IPS-11a (cell line): ENCODE measurements at regions not wholly inside any gene's neighbourhood (a gene's known extent, or its start where the extent isn't known, plus 50 kb on each side); places are given as distances from the start of the nearest gene placed in this dataset.

Experiments
- H3K4me3 ChIP-seq: one replicate; pipeline ENCODE4 v1.5.1; 2013; ENCODE audit warnings: low read depth, low read length, control low read depth

DNA sequence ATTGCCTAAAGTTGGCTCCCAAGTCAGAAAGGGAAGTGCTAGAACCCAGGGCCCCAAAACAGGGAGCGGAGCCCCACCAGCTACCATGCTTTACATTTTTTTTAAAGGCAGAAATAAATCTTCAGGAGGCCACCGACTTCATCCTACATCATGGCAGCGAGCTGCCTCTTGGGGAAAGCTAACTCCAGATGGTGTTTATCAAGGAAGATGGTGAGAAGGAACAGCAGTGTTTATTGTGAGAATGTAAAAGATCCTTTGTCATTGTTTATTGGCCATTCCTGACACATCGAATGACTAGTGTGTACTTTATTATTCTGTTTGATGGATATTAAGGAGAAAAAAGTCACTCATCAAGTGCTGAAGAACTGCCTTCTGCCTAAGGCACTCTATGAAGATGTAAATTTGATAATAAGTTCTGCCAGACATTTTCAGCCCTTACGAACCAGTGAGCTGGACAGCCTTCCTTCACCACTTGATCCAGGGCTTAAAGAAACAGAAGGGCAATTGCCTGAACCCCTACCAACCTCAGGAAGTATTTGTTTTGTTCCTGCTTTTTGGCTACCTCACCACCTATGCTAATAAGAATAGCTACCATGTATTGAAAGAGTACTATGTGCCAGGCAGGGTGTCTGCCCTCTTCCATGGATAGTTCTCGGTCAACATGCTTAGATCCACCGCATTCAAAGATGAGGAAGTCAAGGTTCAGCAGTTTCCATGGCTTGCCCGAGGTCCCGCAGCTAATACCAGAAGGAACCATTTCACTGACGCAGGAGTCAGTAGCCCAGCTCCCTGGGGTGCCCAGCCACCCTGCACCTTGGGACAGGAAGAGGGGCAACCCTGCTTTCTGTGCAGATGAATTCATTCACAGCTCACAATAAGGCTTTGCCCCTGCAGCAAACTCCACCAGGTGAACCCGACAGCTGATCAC, 194.7 kb upstream of the RREB1 start:
- no peak overlapping the region for H3K4me3 ChIP-seq

DNA sequence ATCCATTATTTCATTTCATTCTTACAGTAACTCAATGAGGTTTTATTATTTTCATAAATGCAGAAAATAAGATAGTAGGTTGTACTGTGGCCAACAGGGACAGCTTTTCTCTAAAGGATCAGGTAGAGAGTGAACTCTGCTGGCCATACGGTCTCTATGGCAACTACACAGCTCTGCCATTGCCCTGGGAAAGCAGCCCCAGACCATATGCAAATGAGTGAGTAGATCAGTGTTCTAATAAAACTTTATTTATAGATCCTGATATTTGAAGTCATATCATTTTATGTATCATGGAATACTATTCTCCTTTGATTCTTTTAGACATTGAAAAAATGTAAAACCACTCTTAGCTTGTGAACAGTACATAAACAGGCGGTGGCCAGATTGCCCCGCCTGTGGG, 192.5 kb upstream of the RREB1 start:
- no peak overlapping the region for H3K4me3 ChIP-seq

DNA sequence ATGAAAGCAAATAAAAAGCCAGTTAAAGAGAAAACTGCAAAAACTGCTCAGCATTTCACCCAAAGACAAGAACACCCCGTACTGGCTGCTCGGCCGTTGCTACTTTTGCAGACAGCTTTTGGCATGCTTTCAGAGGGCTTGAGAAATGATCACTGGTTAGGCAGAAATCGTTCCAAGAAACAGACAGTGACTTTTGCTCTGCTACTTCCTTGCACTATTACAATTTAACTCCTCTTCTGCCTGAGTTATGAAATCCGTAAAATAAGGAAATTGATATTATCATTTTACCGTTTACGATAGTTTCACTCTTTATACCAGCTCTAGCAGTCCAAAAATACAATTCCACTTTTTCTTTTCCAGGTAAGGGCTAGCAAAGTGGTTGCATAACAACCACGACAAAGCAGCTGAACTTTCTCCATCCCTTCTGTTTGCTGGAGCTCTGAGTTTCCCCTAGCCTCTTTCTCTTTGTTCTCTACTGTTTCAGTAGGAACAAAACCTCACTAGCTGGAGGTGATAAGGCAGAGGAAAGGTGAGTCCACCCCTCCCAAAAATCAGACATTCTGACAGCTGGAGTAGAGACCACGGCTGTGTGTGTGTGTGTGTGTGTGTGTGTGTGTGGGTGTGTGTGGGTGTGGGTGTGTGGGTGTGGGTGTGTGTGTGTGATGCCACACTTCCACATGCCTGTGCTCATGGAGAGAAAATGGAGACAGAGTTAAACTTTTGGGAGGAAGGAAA, 191.8 kb upstream of the RREB1 start:
- H3K4me3 ChIP-seq = no peak overlapping the region

DNA sequence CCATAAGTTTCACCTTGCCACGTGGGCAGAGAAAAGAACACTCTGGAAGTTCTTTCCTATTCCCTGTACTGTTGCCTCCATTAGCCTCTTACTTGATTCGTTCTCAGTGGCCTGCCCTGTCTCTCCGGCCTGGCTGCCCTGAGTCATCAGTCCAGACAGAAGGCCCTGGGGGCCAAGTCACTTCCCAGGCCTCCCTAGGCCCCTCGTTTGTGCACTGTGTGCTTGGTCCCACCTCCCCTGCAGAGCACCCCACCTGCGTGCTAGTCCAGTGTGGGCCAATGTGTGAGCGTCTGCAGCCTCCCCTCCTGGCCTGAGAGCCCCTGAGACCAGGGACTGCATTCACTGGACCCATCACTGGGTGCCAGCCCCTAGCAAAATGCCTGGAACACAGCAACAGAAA, 191.2 kb upstream of the RREB1 start:
- H3K4me3 ChIP-seq = no peak overlapping the region

DNA sequence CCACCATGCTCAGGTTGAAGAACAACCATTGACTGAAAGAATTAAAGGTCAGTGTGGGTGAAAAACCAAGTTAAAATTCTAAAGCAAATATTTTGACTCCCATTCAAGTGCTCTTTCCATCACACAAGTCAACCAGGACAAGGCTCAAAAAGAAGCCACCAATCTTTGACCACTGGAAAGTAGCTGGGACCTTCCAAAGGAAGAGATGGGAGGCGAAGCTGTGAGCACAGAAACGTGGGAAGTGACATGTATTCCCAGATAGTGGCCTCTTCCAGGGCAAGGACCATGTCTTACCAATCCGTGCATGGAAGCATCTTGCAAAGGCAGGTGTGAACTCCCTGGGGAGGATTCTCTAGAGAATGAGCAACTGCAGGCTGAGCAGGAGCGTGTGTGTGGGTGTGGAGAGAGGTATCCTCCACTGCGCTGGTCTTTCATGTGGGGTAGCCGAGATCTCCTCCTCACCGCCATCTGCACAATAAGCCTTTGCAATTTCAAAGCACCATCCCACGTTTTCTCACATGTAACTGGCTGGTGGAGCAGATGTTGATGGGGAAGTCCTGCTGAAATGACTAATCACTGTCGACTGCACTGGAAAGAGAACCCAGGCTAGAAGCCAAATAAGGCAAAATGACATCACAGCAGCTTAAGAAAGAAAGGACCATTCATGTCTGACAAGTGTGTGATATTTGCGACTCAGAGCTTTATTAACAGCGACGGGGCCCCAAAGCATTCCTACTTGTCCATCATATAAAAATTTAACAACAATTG, 189.4 kb upstream of the RREB1 start:
- no peak overlapping the region for H3K4me3 ChIP-seq

DNA sequence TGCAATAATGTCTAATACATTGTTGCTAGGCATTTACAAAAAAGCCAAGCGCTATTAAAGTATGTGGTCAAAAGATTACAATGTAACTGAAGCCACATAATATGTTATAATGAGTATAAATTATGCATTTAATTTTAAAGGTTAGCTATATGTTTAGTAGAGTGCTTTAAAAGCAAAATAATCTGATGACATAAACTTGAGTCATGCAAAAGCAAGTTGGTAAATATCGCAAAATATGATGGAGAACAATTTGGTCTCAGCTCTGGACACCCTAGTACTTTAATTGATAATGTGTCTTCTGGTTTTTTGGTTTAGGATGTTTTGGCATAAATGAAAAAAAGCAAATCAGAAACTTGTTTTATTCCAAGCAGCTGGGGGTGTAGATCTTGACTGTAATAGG, 188.6 kb upstream of the RREB1 start:
- H3K4me3 ChIP-seq = no peak overlapping the region

DNA sequence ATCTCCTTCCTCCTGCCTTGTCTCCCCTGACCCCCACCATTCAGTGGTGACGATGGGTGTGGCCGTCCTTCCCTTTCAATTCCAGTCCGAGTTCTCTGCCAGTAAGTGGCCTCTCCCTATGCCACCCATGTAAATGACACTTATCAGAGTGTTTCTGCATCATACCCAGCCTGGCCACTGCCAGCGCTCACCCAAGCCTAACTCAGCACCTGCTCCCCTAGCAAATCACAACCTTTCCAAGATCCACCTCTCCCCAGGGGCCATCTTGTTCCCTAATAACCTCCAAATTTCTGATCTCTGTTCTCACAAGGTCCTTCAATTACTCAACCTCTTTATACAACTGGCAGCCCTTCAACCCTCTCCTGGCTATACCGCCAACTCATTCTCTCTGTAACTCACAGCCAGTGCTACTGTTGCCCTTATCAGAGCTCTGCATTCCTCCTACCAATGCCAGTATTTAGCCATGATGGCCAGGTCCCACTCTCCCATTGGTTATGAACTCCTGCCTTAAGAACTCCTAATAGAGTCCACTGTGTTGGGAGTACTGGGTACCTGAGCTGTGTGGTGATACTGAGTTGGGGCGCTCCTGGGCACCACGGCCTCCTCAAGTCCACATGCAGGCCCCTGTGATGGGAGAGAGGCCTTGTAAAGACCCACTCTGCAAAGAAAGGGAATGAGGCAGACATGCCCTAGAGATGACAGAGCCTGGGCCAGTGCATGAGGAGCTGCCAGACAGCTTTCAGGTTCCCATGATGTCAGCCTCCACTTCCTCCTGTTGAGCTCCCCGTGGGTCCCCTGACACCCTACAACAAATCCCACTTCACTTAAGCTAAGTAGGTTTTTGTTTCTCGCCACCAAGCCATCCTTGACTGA, 187.4 kb upstream of the RREB1 start:
- H3K4me3 ChIP-seq = no peak overlapping the region

DNA sequence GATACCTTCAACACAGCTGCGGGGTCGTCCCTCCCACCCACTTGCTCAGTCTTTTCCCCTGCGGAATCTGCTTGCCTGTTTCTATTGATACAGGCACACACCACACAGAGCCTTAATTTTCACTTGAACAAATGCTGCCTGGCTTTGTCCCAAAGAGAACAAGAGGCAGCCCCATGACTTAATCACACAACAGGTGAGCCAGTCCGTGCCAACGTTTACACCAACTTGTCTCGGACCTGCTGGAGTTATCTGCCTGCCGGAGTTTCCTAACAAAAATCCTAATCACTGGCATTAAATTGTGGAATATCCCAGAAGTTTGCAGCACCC, 186.8 kb upstream of the RREB1 start:
- H3K4me3 ChIP-seq = no peak overlapping the region

DNA sequence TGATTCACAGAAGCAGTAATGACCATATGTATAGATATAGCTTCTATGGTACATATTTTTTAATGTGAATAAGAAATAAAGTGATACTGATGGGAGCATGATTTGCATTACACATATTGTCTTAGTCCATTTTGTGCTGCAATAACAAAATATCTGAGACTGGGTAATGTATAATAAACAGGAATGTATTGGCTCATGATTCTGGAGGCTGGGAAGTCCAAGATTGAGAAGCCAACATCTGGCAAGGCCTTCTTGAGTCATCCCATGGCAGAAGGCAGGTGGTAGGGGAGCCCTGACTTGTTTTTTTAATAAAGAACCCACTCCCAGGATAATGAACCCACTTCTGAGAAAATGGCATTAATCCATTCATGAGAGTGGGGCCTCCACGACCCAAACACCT, 185.6 kb upstream of the RREB1 start:
- no peak overlapping the region for H3K4me3 ChIP-seq

DNA sequence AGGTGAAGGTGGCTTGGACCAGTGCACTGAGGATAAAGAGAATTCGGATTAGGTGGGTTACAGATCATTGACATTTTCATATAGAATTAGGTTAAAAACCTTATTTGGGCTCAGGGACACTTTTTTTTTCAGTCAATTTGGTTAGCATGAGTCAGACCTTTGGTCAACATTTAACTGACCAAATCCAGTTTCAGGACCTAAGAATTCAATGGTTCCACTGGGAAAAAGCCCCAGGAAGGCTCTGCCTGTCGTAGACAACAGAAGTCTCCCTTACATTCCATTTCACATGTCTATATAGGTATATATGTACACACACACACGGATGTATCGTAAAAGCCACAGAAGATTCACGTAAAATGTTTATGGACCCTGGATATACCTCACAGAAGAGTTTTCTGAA, 184.2 kb upstream of the RREB1 start:
- no peak overlapping the region for H3K4me3 ChIP-seq

DNA sequence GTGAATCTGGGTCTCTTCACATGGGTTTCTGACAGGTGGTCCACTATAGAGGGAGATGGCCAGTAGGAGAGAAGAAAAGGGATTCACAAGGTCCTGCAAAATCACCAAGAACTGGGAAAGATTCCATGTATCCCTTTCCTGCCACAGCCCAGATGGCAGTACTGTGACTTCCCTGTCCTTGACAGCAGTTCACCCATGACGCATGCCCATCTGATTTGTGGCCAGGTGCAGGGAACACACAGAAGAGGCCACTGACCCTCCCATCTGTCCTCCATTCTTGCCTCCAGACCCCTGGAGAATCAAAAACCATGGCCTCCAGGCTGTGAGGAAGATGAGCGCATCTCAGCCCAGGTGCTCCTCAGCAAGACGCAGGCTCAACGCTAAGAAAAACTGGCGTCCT, 183.1 kb upstream of the RREB1 start:
- no peak overlapping the region for H3K4me3 ChIP-seq

DNA sequence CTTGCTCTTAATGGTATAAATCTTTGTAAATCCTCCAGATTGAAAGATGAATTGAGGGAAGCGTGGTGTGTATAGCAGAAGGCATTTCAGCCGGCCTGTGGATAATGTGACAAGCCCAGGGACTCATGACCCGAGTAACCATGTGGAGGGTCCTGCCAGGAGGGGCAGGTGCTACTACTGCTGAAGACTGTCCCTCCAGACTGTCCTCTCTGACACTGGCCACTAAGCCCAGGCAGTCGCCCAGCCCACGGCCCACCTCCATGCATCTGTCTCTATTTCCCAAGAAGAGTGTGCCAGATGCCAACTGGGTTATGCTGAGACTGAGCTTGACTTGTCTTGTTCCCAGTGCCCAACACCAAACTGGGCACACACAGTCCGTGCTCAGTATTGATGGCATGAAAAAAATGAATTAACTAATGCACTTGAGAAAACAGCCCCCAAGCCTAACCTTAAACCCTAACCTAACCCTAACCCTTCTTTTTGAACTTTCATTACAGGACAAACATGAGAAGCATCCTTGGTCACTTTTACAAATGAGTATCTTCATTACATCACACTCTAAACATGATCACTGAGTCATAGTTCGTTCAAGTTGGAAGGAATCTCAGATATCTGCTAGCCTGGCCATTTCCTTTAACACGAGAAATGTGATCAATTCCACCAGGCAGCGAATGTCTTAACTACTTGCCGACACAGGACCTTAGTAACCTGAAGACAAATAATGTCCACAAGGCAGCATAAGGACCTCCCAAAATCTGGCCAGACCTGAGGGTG, 182.2 kb upstream of the RREB1 start:
- no peak overlapping the region for H3K4me3 ChIP-seq

DNA sequence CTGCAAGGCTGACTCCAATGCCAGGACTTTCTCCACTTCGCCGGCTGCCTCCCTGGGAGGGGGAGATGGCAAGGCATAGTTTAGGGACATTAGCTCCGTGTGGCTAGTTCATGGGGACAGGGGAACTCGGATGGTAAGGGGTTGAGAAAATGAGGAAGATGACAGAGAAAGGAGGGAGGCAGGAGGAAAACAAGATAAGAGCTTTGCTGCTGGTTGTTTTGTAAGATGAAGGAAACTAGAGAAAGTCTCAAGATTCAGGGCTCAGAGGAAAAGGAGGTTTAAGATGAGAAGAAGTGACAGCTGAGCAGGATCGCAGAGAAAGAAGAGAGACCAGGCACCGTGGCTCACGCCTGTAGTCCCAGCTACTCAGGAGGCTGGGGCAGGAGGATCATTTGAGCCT, 180.9 kb upstream of the RREB1 start:
- H3K4me3 ChIP-seq = no peak overlapping the region

DNA sequence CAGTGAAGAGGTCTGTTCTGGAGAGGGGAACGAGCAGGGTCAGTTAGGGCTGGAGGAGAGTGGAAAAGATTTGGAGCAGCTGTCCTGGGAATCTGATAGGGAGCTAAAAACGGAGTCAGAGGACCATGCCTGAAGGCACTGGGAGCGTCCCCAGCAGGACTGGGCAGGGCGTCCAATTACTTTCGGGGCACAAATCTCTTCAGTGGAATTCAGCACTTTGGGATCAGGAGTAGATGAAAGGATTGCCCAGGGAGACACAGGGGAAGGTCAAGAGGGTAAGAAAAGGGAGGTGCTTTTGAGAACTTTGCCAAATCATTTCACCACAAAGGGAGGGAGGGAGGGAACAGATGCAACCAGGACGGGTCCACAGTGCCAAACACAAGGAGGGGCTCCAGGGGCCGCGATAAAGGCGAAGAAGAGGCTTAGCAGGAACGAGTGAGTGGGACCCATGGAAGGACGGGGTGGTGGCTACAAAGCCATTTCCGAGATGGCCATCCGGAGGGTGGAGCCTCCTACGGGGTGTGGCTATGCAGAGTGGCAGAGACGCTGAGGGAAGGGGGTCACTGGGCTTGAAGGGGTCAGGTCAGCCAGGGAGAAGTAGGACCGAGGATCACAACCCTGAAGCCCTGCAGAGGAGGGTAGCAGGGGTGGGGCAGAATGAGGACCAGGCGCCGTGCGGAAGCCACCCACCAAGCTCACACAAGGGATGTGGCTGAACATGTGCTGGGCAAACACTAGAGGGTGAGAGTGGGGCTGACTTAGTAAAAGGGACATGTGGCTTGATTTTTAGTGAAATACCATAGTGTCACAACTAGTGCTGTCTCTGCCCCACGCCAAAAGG, 180.0 kb upstream of the RREB1 start:
- no peak overlapping the region for H3K4me3 ChIP-seq

DNA sequence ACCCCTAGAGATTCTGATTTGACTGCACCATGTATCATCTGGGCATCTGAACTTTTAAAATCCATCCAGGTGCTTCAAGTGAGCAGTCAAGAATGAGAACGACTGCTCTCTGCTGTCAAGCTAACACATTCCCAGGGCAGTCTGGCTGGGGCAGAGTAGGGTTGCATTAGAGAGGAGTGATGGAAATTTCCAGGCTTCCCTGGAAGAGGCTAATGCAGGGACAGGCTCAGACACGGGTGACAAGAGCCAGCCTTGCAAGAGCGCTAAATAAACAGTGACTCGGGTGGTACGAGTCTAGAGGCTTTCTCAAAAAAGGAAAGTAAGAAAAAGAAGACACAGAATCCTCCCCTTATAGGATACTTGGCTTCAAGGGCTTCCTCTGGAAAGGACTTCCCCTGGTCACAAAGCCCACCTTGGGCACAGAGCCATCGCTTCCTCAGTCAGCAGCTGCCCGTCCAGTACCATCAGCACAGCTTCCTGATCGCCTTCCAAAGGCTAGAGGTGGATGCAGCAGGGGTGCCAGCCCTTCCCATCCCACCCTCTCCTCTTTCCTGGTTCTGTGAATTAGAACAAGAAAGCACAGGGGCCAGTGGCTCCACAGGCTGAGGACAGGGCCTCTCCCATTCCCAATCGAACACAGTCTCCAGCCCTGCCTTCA, 177.4 kb upstream of the RREB1 start:
- no peak overlapping the region for H3K4me3 ChIP-seq

DNA sequence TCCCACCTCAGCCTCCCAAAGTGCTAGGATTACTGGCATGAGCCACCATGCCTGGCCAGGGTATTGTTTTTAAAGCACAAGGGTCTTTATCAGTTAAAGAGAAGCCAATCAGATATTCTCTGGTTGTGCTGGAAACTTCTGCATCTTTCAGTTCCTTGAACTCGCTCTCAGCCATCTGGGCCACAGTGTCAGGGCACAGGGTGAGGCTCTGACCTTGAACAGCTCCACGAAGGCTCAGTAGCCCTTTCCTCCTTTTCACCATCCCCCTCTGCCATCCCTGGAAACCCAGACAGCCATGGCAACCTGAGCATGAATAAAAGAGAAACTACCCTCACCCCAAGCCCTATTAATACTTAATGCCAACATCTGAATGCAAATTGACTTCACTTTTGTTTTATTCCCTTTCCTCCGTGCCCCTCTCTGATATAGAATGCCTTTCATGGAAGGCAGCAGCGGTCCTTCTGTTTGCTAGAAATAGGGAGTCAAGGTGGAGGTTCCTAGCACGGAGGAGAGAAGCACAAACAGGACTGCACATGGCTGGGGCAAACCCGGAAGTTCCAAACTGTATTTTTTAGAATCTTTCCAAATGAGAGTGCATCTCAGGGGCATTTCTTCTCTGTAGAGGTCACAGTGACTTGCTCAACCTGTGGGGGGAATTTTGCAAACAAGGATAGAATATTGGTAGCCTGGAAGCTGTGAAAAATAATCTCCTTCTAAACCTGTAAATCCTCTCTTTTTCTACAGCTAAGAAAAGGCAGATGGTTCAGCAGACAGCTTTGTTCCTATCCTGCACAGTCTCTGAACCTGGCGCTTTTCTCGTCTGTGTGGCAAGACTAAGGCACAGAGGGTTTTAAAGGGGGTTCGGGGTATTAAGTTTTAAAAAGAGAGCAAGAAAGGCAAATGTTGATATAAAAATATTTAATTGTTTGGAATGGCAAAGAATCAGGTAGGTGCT, 176.4 kb upstream of the RREB1 start:
- H3K4me3 ChIP-seq = no peak overlapping the region

DNA sequence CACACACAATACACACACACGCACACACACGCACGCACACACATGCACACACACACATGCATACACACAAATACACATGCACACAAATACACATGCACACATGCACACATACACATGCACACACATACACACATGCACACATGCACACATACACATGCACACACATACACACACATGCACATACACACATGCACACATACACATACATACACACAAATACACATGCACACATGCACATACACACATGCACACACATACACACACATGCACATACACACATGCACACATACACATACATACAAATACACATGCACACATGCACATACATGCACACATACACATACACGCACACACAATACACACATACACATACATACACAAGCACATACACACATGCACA, 175.4 kb upstream of the RREB1 start:
- no peak overlapping the region for H3K4me3 ChIP-seq

DNA sequence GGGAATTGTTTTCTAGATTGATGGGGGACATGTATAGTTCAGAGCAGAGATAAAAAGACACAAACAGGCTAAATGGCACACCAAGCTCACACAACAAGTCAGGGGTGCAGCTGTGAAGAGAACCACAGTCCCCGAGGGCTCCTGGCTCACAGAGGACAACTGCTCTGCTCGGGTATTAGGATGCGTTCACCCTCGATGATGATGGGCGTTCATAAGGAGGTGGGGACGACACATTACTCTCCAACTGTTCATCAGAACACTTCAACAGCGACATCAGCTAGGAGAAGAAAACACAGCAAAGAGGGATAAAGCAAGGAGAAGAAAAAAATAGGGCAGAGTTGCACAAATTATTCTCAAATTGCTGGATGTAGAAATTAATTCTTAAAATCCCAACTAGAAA, 174.8 kb upstream of the RREB1 start:
- no peak overlapping the region for H3K4me3 ChIP-seq
